H9 (cell line): ENCODE measurements at regions not wholly inside any gene's neighbourhood (a gene's known extent, or its start where the extent isn't known, plus 50 kb on each side); places are given as distances from the start of the nearest gene placed in this dataset.

Source experiments
- DNase-seq: peaks from one replicate; pipeline ENCODE4 v3.0.0-alpha.2; 2017
- H2AFZ ChIP-seq: one replicate; pipeline ENCODE4 v1.6.1; 2013; ENCODE audit warnings: mild to moderate bottlenecking, low read length, control low read depth, moderate library complexity
- H2AK5ac ChIP-seq: 2 replicates; pipeline ENCODE4 v1.6.1; 2013; ENCODE audit warnings: low read length, control low read depth, mixed read lengths; ENCODE audit not compliant: insufficient read length
- H2BK120ac ChIP-seq: one replicate; pipeline ENCODE4 v1.6.1; 2013; ENCODE audit warnings: low read depth, mild to moderate bottlenecking, low read length, control low read depth, inconsistent platforms; ENCODE audit not compliant: poor library complexity, severe bottlenecking
- H2BK12ac ChIP-seq: 2 replicates; pipeline ENCODE4 v1.6.1; 2013; ENCODE audit warnings: low read length, control low read depth, mixed read lengths, low read depth; ENCODE audit not compliant: insufficient read length
- H2BK15ac ChIP-seq: 2 replicates; pipeline ENCODE4 v1.6.1; 2013; ENCODE audit warnings: low read depth, low read length, control low read depth
- H2BK20ac ChIP-seq: one replicate; pipeline ENCODE4 v1.6.1; 2013; ENCODE audit warnings: low read depth, mild to moderate bottlenecking, low read length, control low read depth, inconsistent platforms; ENCODE audit not compliant: poor library complexity, severe bottlenecking
- H2BK5ac ChIP-seq: 2 replicates; pipeline ENCODE4 v1.6.1; 2013; ENCODE audit warnings: low read length, control low read depth, mixed read lengths; ENCODE audit not compliant: insufficient read length
- H3K14ac ChIP-seq: 2 replicates; pipeline ENCODE4 v1.6.1; 2013; ENCODE audit warnings: low read length, control low read depth; ENCODE audit not compliant: insufficient read depth
- H3K18ac ChIP-seq: 2 replicates; pipeline ENCODE4 v1.6.1; 2013; ENCODE audit warnings: low read depth, mild to moderate bottlenecking, mixed read lengths, low read length, control low read depth; ENCODE audit not compliant: insufficient read length
- H3K23ac ChIP-seq: 2 replicates; pipeline ENCODE4 v1.6.1; 2013; ENCODE audit warnings: low read length, control low read depth, mixed read lengths, low read depth; ENCODE audit not compliant: insufficient read length
- H3K23me2 ChIP-seq: 2 replicates; pipeline ENCODE4 v1.6.1; 2013; ENCODE audit warnings: low read depth, mild to moderate bottlenecking, mixed read lengths, low read length, control low read depth; ENCODE audit not compliant: insufficient read length, poor library complexity, severe bottlenecking
- H3K27ac ChIP-seq: 2 replicates; pipeline ENCODE4 v1.5.1; 2013; ENCODE audit warnings: low read length, control low read depth, mixed read lengths, low read depth; ENCODE audit not compliant: insufficient read length
- H3K27me3 ChIP-seq: 2 replicates; pipeline ENCODE4 v1.6.1; 2013; ENCODE audit warnings: low read length, control low read depth, inconsistent platforms; ENCODE audit not compliant: insufficient read depth
- H3K4ac ChIP-seq: 2 replicates; pipeline ENCODE4 v1.6.1; 2013; ENCODE audit warnings: low read depth, mild to moderate bottlenecking, control low read depth, inconsistent platforms, low read length, moderate library complexity
- H3K4me1 ChIP-seq: 2 replicates; pipeline ENCODE4 v1.6.1; 2013; ENCODE audit warnings: low read length, control low read depth, inconsistent platforms; ENCODE audit not compliant: insufficient read depth
- H3K4me2 ChIP-seq: 2 replicates; pipeline ENCODE4 v1.6.1; 2013; ENCODE audit warnings: low read length, control low read depth, mixed read lengths; ENCODE audit not compliant: insufficient read length, insufficient read depth
- H3K56ac ChIP-seq: 2 replicates; pipeline ENCODE4 v1.6.1; 2013; ENCODE audit warnings: low read depth, mild to moderate bottlenecking, mixed read lengths, low read length, control low read depth; ENCODE audit not compliant: insufficient read length
- H3K79me1 ChIP-seq: 2 replicates; pipeline ENCODE4 v1.6.1; 2013; ENCODE audit warnings: low read depth, mild to moderate bottlenecking, moderate library complexity, low read length, control low read depth, inconsistent platforms; ENCODE audit not compliant: insufficient read depth, poor library complexity, severe bottlenecking
- H3K79me2 ChIP-seq: 2 replicates; pipeline ENCODE4 v1.6.1; 2013; ENCODE audit warnings: low read length, control low read depth, inconsistent platforms; ENCODE audit not compliant: insufficient read depth
- H3K9ac ChIP-seq: 2 replicates; pipeline ENCODE4 v1.6.1; 2013; ENCODE audit warnings: low read length, control low read depth, mixed read lengths; ENCODE audit not compliant: insufficient read length; ENCODE audit errors: extremely low read depth
- H3K9me3 ChIP-seq: one replicate; pipeline ENCODE4 v1.6.1; 2013; ENCODE audit warnings: low read depth, low read length, inconsistent platforms; ENCODE audit not compliant: control insufficient read depth
- H3T11ph ChIP-seq: one replicate; pipeline ENCODE4 v1.6.1; 2013; ENCODE audit warnings: mild to moderate bottlenecking, low read length, control low read depth, inconsistent platforms
- H4K20me1 ChIP-seq: one replicate; pipeline ENCODE4 v1.6.1; 2013; ENCODE audit not compliant: control insufficient read depth, insufficient read length, insufficient read depth
- H4K5ac ChIP-seq: 2 replicates; pipeline ENCODE4 v1.6.1; 2013; ENCODE audit warnings: low read depth, mild to moderate bottlenecking, mixed read lengths, low read length, control low read depth; ENCODE audit not compliant: insufficient read length
- H4K8ac ChIP-seq: replicated peaks from 2 replicates; pipeline ENCODE4 v1.6.1; 2013; ENCODE audit warnings: low read length, control low read depth, mixed read lengths, low read depth; ENCODE audit not compliant: insufficient read length
- H4K91ac ChIP-seq: 2 replicates; pipeline ENCODE4 v1.6.1; 2013; ENCODE audit warnings: low read depth, mild to moderate bottlenecking, moderate library complexity, mixed read lengths, low read length, control low read depth; ENCODE audit not compliant: insufficient read length
- H3K27ac Mint-ChIP-seq, 3 experiments: 2 replicates in 2 of 3; 3 replicates in 1 of 3; pipeline ENCODE4 v1.8.0; 2020 to 2021; ENCODE audit warnings: mixed read lengths in 3 of 3, mild to moderate bottlenecking in 1 of 3, moderate library complexity in 1 of 3
- H3K27me3 Mint-ChIP-seq: 2 replicates; pipeline ENCODE4 v1.8.0; 2021; ENCODE audit warnings: low read depth, mild to moderate bottlenecking, moderate library complexity, mixed read lengths
- H3K36me3 Mint-ChIP-seq, 3 experiments: 2 replicates in 2 of 3; 3 replicates in 1 of 3; pipeline ENCODE4 v1.8.0; 2020 to 2021; ENCODE audit warnings: low read depth in 3 of 3, mixed read lengths in 3 of 3; ENCODE audit not compliant: insufficient read depth in 1 of 3
- H3K4me1 Mint-ChIP-seq, 2 experiments: 2 replicates each; pipeline ENCODE4 v1.8.0; 2020; ENCODE audit warnings: mixed read lengths in 2 of 2
- H3K4me3 Mint-ChIP-seq, 2 experiments: 2 replicates in 1 of 2; 3 replicates in 1 of 2; pipeline ENCODE4 v1.8.0; 2020 to 2021; ENCODE audit warnings: mild to moderate bottlenecking in 2 of 2, mixed read lengths in 2 of 2, moderate library complexity in 1 of 2
- H3K9me3 Mint-ChIP-seq, 2 experiments: 2 replicates in 1 of 2; 3 replicates in 1 of 2; pipeline ENCODE4 v1.8.0; 2020; ENCODE audit warnings: mild to moderate bottlenecking in 2 of 2, mixed read lengths in 2 of 2, moderate library complexity in 1 of 2
- CTCF ChIP-seq: fragments of 200-600 bp; sonication (generic); conservative IDR thresholded peaks from 3 replicates; pipeline ENCODE4 v1.8.0; 2021; ENCODE audit warnings: antibody characterized with exemption, mild to moderate bottlenecking
- WGBS: extraction: QIAGEN DNeasy Blood & Tissue Kit; methylation state at CpG from one replicate; pipeline ENCODE4 v1.1.7; 2013; ENCODE audit warnings: missing lambda C conversion rate, low lambda C conversion rate, mixed read lengths; ENCODE audit not compliant: insufficient read length; ENCODE audit errors: extremely low coverage; 5-methylcytosine and 5-hydroxymethylcytosine counted together

- H3K27me3 ChIP-seq = no peaks in the 10 kb centered on the region
- H3K9me3 ChIP-seq = no peaks in the 10 kb centered on the region
- no peak overlapping the region for H3K14ac ChIP-seq
- H3K4me2 ChIP-seq = no peak overlapping the region
- H4K8ac ChIP-seq = no peak overlapping the region
- H3K18ac ChIP-seq = no peak overlapping the region
- no peak overlapping the region for H4K91ac ChIP-seq
- no peak overlapping the region for H2BK120ac ChIP-seq
- no peak overlapping the region for H3K23ac ChIP-seq
- H3K4ac ChIP-seq = no peak overlapping the region
- Mint-ChIP-seq H3K36me3 (peaks cover 3 to 7% (median 6%) of the 10 kb centered on the region in 3 experiments; a peak in 4 of 7 replicates), H3K4me1 (peaks cover 10 to 11% of the 10 kb centered on the region in 2 experiments), H3K4me3 (no peak overlapping the region), H3K27me3 (no peaks in the 10 kb centered on the region), H3K9me3 (peaks cover 5 to 7% of the 10 kb centered on the region in 2 experiments; a peak in 4 of 5 replicates), H3K27ac (no peak overlapping the region)
- no peak overlapping the region for H2BK5ac ChIP-seq
- no peak for TF ChIP-seq CTCF
- no peak overlapping the region for H3K56ac ChIP-seq
- no peaks in the 10 kb centered on the region for H3K79me1 ChIP-seq
- no peak overlapping the region for H3T11ph ChIP-seq
- H3K27ac ChIP-seq = no peak overlapping the region
- H2BK20ac ChIP-seq = no peak overlapping the region
- H4K20me1 ChIP-seq = no peaks in the 10 kb centered on the region
- DNase-seq = no peak
- no peak overlapping the region for H2BK15ac ChIP-seq
- H2AFZ ChIP-seq = no peak overlapping the region
- H3K9ac ChIP-seq = no peak overlapping the region
- H2BK12ac ChIP-seq = no peak overlapping the region
- H4K5ac ChIP-seq = no peak overlapping the region
- H3K79me2 ChIP-seq = no peaks in the 10 kb centered on the region
- no CpG with 5 or more reads among the region's 4 CpGs for WGBS
- no peak overlapping the region for H2AK5ac ChIP-seq
- no peaks in the 10 kb centered on the region for H3K23me2 ChIP-seq
- no peaks in the 10 kb centered on the region for H3K4me1 ChIP-seq
Observed at GRCh38 chr18:1149709-1150108, 245.0 kb downstream of the ADCYAP1 start.
